ENCODE measurements at regions not wholly inside any gene's neighbourhood (a gene's known extent, or its start where the extent isn't known, plus 50 kb on each side); places are given as distances from the start of the nearest gene placed in this dataset.

DNA sequence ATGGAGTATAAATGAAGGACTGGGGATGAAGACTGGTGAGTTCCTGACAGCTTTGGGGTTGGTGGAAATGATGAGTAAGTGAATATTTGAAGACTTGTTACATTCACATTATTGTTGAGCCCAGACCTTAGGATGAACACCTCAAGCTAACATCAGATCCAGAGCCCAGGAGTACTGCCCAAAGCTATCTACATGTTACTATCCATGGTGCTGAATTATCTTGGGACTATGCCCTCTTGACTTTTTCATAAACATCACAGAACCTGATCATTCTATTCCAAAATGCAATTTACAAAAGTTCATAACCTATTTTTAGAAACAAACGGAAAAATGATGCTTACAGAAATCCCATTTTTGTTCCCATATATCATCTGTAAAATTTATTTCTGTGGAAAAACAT is 613.3 kb downstream of the TUSC7 start:
- FAIRE-seq (no peak), DNase-seq (ENCODE audit: extremely low spot score, insufficient read length, low read depth) (no peak)

DNA sequence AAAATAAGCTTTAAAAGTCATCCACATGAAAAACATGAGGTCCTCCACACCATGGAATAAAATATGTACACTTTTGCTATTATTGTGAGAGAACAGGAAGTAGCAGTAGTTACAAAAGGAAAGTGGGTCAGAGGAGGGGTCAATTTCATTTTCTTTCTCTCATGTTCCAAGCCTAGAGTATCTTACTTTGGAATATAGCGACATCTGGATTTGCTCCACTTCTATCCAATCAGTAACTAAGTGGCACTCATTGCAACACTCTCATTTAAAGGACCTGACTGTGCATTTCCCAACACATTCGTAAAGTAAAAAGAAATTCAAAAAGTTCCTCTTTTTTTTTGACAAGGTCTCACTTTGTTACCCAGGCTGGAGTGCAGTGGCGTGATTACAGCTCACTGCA is 637.3 kb downstream of the TUSC7 start:
- DNase-seq (ENCODE audit: extremely low spot score, insufficient read length, low read depth) (no peak), FAIRE-seq (no peak)

DNA sequence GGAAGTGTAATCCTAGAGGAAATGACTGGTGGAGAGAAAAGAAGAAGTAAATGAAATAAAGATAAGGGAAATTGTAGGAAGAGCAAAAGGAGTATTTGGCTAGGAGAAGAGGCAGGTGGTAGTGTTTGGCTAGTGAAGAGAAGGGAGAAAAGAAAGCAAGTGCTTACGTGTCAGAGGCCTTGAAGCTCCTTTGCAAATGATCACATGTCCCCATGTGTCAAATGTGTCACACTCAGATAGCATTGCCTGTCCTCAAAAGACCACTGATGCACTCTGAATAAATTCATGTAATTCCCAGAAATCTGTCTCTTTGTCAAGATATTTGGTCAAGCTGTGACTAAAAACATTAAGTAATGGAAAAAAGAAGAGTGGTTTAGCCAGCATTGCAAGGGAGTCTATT is 639.3 kb downstream of the TUSC7 start:
- FAIRE-seq (no peak), DNase-seq (ENCODE audit: extremely low spot score, insufficient read length, low read depth) (no peak)

DNA sequence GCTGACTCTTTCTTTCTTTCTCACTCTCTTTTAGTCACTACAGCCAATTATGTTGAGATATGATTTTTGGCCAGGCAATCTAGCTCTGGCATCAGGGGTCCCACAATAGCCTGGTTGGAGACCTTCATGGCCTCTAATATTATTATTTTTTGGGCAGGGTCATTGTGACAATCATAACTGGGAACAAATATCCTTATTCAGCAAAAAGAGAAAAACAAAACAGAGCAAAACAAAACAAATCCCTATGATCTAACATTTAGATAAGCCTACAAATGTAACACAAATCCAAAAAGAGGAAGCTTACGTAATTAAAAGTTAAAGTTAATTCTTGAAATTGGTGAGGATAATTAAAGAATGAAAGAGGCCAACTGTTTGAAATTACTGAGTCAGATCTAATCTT is 640.0 kb downstream of the TUSC7 start:
- FAIRE-seq (no peak), DNase-seq (ENCODE audit: extremely low spot score, insufficient read length, low read depth) (no peak)

DNA sequence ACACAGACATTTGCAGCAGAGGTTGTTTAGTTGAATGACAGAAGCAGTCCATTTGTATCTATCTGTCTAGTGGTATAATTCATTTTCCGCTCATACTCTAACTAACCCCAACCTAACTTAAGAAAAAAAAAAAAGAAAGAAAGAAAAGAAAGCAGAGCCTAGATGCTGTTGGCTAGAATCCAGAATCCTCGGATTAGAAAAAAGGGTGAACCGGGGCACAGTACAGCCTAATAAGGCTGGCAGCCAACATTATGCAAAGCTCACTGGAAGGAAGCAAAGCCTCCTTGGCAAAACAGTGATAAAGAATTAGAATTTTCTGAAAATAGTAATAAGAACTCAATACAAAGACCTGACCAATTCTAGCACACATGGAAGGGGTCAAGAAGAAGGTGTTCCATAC is 640.8 kb downstream of the TUSC7 start:
- DNase-seq (ENCODE audit: extremely low spot score, insufficient read length, low read depth), result no peak
- no peak for FAIRE-seq

DNA sequence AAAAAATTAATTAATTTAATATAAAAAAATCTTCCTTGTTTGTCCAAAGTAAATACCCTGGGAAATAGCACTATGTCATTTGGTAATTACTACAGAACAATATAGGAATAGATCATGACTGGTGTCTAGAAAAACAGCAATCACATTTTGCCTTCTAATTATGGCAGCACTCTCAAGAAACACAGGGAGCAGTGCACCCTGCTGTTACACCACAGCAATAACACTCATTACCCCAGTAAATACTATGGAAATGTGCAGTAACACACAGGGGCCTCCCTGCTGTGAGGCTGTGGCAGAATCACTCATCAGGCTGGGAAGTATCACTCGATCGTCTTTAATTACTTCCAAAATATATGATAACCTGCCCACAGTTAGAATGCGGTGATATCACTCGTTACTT is 646.0 kb downstream of the TUSC7 start:
- FAIRE-seq, result no peak
- DNase-seq (ENCODE audit: extremely low spot score, insufficient read length, low read depth), result no peak

DNA sequence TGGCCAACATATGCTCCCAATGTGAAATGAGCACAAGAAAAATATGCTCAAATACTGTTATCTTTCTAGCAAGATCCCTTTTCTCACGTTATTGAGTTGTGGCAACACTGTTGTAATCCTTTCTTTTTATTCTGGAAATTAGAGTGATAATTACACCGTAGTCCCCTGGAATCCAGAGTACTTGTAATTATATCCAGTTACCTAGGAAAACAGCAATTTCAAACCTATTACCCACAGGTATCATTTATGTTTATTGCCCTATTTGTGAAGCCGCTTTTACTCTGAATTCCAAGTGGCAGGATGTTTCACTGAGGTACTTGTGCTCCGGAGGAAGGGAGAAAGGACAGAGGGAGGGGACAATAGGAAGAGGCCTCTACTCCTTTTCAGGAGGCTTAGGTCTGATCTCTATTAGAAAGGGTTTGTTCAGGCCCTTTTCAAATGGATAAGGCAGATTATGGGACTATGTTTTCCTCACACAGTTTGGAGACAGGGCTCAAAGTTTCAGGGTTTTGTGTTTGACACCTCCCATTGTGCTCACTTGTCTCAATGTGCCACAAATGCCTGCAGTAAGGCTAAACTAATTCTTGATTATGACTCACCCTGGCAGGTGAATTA is 646.6 kb downstream of the TUSC7 start:
- no peak for DNase-seq (ENCODE audit: extremely low spot score, insufficient read length, low read depth)
- no peak for FAIRE-seq

DNA sequence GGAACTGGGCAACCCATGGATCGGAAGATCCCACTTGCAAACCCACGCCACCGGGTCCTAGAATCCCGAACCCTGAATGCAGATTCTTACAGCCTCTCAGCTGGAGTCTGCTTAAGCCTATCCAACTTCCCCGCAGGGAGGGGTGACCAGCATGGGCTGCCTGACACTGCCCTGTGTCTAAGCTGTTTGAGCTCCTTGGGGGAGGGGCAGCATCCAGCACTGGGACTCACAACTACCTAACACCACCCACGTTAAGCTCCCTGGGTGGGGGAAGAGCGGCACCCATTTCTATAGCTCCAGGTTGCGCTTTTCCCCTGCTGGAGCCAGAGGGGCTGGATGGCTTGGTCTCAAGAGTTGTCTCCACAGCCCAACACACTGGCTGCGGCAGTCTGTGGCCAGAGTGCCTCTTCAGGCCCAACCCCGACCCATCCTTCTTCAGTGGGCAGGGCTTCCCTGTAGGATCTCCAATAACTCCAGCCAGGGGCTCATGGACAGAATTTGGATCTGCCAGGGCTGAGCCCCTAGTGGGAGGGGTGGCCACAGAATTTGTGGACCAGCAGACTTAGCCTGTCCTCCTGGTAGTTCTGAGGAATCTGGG is 649.2 kb downstream of the TUSC7 start:
- FAIRE-seq (no peak), DNase-seq (ENCODE audit: extremely low spot score, insufficient read length, low read depth) (no peak)

DNA sequence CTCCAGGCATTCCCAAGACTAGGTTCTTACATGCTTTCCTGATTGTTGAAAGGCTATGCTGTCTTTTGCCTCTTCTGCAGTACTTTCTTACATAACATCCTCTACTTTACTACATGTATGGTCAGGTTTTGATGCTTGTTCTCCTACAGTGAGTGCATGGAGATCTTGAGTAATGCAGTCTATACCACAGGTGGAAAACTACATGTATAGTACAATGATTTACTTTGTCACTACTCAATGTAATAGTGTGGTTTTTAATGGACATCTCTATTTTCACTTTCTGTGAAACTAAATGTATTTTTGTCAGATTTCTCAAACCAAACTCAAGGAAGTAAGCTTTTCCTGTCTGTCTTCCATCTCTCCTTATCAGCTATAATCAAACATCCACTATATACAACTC is 657.0 kb downstream of the TUSC7 start:
- DNase-seq (ENCODE audit: extremely low spot score, insufficient read length, low read depth) (no peak), FAIRE-seq (no peak)

DNA sequence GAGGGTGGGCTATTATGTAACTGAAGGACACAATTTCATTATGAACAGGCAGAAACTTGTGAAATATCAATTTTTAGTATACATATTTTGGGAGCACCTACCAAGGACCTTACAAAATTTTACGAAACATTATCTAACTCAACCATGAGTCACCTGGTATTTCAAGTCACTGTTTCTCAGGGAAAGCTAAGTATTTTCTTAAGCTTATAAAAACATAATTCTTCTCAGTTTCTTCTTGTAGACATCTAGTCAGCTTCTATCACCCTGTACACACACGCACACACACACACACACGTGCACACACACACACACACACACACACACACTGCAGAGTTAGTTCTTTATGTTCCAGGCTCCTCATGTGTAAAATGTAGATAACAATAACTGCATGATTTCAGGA is 658.3 kb downstream of the TUSC7 start:
- DNase-seq (ENCODE audit: extremely low spot score, insufficient read length, low read depth) (no peak), FAIRE-seq (no peak)

DNA sequence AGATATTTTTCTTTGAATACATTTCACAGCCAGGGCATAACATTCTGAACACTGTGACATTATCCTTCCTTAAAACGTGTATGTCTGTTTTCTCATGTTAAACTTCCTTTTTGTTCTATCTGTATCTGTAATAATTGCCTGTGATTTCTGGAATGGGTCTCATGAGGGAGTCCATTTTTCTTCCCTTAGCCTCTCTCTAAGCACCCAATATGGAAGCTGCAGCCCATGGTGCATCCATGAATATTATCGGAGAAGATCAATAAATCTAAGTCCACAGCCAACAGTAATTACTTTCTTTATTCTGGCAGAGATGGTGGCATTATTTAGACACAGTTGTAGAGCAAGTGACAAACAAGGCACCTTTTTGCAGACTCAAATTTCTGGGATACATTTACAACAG is 671.1 kb downstream of the TUSC7 start:
- no peak for FAIRE-seq
- no peak for DNase-seq (ENCODE audit: extremely low spot score, insufficient read length, low read depth)

DNA sequence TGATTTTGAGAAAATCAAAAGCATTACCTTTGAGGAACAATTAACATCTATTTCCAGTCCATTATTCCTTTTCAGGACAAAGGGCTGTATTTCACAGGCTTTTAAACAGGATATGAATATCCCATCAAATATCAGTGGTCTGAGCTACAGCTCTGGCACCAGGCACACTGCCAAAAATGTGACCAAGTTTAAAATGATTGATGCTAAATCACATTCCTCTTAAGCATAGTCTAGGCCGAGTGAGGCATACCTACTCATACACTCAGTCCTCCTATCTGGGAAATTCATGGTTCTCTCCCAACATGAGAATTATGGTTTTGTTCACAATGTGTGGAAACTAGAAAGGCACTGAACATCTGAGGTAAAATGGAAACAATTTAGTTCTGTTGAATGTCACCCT is 683.5 kb downstream of the TUSC7 start:
- FAIRE-seq (no peak), DNase-seq (ENCODE audit: extremely low spot score, insufficient read length, low read depth) (no peak)

DNA sequence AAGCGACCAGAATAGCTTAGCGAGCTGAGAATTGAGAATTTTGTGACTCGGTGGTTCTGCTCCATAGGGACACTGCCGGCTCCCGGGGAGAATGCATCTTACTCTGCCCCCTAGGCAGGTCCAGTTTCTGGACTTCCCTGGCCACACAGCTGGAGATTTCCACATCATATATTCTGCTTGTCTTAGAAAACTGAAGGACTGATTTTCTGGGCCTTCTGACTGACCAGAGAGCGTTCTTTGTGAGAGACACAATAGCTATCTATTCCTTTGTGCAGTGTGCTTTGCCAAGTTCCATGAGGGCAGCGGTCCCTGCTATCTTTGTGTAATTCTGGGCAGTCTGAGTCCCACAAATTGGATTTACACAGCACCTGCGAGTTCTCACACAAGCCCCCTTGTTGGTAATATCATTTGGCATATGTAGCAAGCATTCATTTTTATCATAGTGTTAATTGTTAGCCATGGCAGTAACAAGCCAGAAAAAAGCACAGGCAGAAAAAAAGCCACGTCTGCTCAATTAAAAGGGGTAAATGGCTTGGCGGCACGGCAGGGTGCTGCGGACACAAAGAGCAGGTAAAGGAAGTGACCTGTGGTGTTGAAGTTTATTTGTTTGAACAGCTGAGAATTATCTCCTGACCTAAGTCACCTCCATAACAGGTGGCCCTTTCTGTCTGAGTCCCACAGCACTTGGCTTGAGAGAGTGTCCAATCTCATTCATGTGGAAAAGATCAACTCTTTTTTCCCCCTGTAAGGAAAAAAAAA is 688.7 kb downstream of the TUSC7 start:
- DNase-seq (ENCODE audit: extremely low spot score, insufficient read length, low read depth) (no peak), FAIRE-seq (no peak)

DNA sequence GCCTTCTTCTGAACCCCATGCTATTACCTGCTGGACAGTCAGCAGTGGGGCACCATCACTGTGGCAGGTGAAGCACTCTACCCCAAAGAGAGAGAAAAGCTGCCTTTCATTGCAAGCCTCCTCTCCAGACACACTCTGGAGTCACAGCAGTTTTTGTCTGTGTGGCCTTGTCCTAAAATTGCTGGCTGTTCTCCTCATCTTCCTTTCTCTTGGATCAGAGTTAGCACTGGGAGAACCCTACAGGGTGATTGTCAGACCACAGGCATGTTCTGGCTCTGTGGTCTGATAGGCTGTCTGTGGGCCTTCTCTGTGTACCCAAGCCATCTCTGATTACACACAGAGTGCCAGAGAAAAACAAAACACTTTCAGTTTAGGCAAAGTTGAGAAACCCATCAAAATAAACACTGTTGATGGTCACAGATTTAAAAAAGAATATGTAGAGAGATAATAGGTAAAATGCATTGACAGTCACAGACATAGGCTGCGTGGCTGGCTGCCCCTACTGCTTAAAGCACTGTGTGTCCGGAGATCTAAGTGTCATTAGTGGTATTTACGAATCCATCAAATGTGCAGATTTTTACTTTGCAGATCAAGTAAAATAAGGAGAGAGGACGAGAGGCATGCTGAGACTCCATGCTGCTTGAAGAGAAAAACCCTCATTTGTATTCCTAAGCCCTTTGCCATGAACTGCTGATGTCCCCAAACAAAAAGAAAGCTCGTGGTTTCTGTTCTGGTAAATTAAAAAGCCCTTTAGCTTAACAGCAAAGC is 689.9 kb downstream of the TUSC7 start:
- DNase-seq (ENCODE audit: extremely low spot score, insufficient read length, low read depth) (no peak), FAIRE-seq (no peak)

DNA sequence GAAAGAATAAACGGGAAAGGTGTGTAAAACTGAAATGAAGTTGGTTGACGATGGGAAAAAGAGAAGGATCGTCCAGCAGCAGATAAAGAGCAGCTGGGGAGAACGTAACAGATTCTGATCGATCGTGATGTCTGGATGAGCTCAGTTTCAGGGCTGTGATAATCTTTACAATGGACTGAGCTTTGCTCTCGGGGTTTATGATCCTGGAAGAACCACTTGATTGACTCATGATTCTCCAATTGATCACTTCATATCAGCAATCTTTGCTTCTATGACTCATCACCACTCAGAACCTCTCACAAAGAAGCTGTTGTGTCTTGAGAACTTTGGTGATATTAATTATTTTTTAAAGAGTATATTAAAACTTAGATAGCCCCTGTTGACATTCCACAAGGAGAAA is 690.7 kb downstream of the TUSC7 start:
- FAIRE-seq (no peak), DNase-seq (ENCODE audit: extremely low spot score, insufficient read length, low read depth) (no peak)

DNA sequence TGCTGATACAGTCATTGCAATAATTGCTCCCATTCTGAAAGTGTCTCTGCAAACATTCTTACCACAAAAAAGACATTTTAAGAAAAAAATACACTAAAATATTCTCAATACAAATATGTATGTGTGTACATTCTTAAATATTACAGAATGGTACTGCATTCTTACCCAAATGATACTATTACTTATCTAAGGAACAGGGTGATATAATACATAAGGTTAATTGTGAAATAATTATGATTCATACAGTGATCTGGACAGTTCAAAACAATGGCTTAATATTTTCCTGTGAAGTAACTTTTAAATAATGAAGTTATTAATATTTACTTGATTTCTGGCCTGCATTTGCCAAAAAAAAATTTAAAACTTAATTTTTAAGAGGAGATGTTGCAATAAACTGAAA is 694.6 kb downstream of the TUSC7 start:
- no peak for DNase-seq (ENCODE audit: extremely low spot score, insufficient read length, low read depth)
- FAIRE-seq, result no peak

DNA sequence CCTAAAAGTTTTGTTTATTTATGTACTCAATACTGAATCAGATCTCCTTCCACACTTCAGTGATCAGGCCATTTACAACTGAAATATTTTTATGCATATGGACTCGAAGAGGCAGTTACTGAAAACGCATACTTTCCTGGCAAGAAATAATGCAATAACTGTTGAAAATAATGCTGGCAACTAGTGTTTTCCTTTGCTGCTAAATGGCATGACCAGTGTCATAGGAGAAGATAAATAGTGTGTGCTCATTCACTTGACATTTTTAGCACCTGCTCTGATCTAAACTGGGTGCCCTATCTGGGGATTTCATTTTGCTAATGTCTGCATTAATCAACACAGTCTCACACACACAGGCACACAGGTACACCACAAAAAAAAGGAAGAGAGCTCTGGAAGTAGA is 695.2 kb downstream of the TUSC7 start:
- no peak for FAIRE-seq
- DNase-seq (ENCODE audit: extremely low spot score, insufficient read length, low read depth), result no peak

DNA sequence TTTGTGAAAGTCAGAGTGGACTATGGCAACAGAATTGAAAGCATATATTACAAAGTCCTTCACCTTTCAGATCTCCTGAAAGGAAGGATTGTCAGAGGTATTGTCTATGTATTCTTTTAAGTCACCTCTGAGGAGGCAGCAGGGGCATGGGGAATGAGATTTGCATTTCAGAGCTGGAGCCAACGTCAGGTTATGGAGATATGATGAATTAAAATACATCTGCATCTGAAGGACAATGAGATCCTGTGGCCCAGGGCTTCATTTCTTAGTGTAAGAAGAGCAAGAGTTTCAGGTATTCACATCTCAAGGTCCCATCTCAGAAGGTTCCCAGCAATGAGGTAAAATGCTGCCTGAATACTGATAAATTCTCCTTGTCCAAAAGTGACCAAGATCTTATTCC is 695.8 kb downstream of the TUSC7 start:
- FAIRE-seq, result no peak
- DNase-seq (ENCODE audit: extremely low spot score, insufficient read length, low read depth), result no peak

DNA sequence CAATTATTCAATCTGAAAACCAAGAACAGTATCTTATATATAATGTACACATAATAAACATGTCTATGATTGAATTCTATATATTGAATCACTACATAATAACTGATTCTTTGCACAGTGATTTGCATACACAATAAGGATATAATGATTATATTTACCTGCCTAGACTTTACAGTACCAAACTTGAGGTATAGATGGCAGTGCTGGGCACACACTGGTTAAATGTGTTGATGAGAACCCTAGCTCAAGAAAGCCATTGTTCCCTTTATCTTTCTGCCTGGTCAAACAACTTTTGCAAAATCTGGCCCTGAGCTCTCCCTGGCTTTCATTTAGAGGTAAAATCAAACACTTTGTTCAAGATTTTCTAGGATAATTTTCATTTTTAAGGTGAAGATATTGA is 697.7 kb downstream of the TUSC7 start:
- FAIRE-seq (no peak), DNase-seq (ENCODE audit: extremely low spot score, insufficient read length, low read depth) (no peak)

DNA sequence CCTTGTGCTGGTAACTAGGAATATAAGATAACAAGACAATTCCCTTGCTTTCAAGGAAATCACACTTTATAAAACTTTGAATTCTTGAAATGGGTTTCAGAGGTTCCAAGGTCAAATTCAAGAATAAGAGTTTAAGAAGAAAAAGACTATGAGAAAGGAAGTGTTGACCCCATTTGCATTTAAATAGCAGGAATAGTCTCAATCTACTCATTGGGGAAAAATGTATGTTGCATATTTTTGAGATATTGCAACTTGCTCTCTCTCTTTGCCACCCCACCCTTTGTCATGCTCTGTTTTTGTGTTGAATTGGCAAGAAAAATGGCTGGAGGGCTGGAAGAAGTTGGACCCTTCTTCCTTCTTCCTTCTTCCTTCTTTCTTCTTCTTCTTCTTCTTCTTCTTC is 699.2 kb downstream of the TUSC7 start:
- no peak for FAIRE-seq
- DNase-seq (ENCODE audit: extremely low spot score, insufficient read length, low read depth), result no peak

DNA sequence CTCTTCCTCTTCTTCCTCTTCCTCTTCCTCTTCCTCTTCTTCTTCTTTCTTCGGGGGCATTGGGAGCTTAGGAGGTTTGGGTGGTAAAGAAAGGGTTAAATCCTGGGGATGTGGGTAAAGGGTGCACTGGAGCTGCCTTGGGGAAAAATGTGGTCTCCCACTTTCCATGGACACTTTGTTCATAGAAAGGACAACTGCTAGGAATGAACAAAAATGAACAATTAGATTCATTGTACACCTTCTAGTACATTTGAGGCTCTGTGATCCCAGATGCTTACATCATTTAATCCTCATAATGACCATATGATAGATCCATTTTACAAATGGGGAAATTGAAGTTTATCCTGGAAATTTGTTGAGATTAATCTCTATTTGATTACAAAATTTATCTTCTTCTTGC is 699.7 kb downstream of the TUSC7 start:
- DNase-seq (ENCODE audit: extremely low spot score, insufficient read length, low read depth), result no peak
- FAIRE-seq, result no peak
